NCI-H187 (cell line): ENCODE measurements at regions not wholly inside any gene's neighbourhood (a gene's known extent, or its start where the extent isn't known, plus 50 kb on each side); places are given as distances from the start of the nearest gene placed in this dataset.
A peak's percentile ranks its signal among the peaks of the same experiment; 100 is the strongest.
"Not testable (repeated sequence)": the region's sequence is repeated elsewhere in the genome, so short reads cannot be mapped to it uniquely, and the experiment has no call there.

Source experiments
- DNase-seq, 2 experiments: peaks; one replicate each; lab custom pipeline; 2025; lab: John Stamatoyannopoulos, UW

DNA sequence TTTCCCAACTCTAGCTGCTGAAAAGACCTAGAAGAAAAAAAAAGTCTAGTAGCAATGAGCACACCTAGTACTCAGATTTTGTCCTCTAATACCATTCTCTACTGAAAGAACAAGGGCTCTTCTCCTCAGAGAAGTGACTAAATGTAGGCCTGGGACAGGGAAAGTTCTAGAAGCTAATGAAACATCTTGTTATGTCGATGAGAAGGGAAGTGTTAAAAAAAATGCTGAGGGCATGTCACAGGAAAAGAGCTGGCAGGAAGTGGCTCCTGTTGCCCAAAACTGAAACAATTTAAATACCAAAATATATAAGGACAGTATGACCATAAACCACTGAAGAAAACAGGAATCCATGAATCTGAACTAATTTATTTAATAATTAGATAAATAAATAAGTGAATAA lies 581.4 kb upstream of the TBL1XR1 start:
- DNase-seq = no peak

DNA sequence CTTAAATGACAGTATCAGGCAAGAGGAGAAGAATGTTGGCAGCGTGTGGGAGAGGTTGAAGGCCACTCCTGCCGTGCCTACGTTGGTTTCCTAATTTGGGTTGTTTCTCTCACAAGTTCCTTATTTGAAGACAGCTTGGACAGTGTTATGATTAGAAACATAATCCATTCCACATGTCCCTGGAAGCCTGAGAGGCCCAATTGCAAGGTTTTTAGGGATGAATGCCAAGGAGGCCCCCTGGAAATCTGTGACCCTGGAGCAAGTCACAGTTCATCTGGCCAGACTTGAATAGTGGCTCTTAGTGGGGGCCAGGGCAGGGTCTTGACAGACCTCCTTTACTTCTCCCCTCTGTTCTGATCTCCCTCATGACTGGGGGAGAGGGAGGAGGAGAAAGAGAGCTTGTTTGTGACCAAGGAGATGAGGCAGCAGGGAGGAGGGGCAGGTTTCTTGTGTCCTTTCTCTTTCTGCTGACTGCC lies 584.4 kb upstream of the TBL1XR1 start:
- DNase-seq = no peak

DNA sequence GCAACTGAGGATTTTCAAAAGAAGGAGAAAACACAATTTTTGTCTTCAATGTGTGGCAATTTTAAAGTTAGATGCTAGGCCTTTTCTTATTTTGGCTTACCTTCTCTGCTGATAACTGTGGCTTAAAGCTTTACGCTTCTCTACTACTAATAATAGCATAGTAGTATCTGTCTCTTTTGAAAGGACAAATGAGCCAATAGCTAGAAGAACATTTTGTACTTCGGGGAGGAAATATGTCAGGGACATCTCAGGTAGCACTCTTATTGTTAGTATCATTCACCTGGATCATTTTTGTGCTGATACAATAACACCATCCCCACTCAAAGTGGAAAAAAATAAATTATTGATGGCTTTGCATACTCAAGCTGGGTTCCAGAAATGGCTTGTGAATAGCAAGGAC lies 586.1 kb upstream of the TBL1XR1 start:
- no peak for DNase-seq

DNA sequence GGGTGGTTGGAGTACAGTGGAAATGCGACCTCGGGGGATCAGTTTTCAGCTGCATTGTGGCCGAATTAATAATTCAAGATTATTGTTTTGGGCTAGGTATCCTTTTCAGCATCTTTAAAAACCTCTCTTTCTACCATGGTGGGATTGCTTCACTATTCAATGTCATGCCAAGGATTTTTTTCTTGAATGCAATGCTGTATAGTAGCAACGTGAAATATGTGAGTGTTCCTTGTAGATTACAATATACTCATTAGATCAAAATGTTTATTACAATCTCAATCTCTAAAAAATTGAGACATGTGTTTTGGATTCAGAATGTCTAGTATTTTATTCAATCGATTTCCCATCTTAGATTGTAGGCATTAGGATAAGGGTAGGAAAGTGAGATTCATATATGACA lies 586.5 kb upstream of the TBL1XR1 start:
- no peak for DNase-seq

DNA sequence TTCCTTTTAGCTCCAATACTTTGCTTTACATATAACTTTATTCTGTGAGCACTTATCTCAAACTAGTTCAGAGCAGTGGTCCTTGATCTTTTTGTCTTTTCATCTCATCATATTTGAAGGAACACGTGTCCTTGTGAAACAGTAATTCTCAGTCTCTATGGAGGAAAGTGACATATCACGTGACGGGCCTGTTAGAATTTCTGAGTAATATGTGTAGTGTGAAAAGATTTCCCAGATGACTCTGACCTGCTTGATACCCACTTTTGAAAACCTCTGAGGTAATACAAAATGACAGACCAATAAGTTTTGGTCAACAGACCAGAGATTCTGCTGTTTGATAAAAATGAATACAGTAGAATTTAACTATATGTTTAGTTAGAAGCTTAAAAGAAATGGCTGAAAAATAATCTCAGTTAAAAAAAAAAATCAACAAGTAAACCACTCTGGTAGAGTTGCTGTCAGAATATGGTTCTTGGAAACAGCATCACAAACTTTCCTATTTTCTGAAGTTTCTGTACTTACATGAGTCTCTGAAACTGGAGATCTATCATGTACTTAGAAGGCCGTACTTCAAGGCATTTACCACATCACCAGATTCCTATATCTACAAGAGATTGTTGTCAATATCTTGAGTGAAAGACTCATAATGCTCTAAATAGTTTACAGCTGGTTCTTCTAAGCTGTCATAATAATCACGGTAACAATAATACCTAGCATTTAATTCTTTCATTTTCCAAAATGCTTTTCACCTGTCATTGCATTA lies 590.2 kb upstream of the TBL1XR1 start:
- no peak for DNase-seq

DNA sequence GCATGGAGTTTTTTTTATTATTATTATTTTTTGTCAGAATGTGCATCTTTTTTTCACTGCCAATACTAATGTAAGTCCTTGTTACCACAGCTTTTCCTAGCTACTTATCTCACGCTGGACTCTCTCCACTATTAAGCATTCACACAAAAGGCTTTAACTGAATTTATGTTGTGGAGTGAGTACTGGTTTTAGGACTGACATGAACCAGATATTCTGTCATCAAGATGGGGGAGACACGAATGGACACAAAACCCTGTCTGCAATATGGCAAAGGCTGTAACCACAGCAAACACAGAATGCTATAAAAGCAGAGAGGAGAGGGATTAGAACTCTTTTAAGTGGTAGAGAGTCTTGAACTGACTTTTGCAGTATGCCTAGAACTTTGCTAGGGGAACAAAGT lies 592.2 kb upstream of the TBL1XR1 start:
- no peak for DNase-seq

DNA sequence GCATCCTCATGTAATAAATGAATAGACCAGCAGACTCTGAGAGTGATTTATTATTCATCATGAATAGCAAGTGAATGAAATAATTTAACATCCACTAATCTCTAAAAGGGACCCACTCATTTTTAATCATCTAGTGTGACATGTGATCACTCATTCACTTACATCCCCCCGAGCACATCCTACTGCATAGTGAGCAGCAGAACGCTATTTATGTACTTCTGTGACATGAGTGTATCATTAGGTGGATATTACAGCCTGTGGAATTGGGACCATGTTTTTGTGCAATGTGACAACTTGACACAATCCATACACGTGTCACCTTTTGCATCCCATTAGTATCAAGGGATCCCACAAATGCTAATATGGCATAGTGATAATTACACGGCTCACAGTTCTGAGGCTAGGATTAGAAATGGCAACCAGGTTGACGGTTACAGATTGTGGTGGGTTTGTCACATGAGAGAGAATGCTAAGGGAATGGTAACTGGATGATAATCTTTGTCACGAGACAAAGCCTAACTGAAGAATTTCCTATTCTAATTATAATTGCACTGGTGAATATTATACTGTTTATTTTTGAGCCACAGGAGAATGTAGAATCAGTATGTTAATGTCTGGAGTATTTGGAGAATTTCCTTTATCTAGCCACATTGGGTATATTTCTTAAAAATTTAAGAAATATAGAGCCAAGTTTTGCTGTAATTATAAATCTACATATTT lies 595.2 kb upstream of the TBL1XR1 start:
- DNase-seq = no peak

DNA sequence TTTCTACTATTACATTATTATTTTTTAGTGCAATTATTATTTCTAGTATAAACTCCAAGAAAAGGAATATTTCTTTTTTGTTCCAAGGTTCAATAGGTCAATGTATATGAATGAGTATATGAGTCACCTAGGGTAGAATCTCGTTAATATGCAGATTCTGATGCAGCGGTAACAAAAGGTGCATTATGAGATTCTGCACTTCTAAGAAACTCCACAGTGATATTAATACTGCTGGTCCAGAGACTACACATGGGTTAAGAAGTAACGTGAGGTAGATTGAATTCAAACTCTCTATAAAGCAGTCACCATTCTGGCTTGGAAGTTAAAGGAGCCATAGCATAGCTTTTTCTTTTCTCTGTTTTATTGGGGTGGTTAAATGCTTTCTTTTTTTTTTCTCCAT lies 596.2 kb upstream of the TBL1XR1 start:
- no peak for DNase-seq

DNA sequence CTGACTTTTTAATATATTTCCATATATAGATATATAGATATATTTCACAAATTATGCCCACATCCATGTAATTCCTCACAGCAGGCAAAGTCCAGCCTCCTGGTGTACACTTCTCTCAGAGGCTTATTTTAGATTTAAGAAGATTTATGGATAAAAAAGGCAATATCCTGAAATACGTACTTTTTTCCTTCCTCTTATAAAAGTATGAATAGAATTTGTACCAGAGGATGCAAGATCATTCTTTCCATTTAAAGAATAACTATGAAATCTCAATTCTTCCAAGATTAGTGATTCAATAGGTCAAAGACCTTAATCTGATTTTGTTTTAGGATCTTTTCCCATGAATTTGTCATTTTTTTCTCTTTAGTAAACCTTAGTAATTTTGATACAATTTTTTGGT lies 597.9 kb upstream of the TBL1XR1 start:
- no peak for DNase-seq

DNA sequence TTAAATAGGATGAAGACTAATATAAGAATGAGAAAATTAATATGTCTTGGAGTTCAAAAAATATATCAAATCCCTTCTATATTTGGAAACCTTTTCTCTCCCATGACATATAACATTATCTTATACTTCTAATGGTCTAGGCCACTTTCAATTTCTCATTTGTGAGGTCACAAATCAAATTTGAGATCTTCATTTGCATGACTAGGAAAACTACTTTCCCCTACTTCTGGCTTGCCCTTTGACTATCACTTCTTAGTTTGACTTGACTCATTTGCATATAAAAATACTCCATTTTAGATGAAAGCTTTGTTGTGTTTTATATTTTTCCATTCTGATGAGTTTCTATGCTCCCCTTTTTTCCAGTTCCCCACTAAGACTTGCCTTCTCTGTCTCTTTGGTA lies 598.6 kb upstream of the TBL1XR1 start:
- DNase-seq = no peak

DNA sequence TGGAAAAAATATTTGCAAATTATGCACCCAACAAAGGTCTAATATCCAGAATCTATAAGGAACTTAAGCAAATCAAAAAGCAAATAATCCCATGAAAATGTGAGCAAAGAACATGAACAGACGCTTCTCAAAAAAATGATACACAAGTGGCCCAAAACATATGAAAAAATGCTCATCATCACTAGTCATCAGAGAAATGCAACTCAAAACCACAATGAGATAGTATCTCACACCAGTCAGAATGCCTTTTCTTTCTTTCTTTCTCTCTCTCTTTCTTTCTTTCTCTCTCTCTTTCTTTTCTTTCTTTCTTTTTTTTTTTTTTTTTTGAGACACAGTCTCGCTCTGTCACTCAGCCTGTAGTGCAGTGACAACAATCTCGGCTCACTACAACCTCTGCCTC lies 602.9 kb upstream of the TBL1XR1 start:
- DNase-seq = not testable (repeated sequence)

DNA sequence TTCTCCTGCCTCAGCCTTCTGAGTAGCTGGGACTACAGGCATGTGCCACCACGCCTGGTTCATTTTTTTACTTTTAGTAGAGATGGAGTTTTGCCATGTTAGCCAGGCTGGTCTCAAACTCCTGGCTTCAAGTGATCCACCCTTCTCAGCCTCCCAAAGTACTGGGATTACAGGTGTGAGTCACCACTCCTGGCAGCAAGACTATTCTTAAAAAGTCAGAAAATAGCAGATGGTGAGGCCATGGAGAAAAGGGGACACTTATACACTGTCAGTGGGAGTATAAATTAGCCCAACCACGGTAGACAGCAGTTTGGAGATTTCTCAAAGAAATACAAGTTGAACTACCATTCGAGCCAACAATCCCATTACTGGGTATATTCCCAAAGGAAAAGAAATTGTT lies 603.3 kb upstream of the TBL1XR1 start:
- no peak for DNase-seq

DNA sequence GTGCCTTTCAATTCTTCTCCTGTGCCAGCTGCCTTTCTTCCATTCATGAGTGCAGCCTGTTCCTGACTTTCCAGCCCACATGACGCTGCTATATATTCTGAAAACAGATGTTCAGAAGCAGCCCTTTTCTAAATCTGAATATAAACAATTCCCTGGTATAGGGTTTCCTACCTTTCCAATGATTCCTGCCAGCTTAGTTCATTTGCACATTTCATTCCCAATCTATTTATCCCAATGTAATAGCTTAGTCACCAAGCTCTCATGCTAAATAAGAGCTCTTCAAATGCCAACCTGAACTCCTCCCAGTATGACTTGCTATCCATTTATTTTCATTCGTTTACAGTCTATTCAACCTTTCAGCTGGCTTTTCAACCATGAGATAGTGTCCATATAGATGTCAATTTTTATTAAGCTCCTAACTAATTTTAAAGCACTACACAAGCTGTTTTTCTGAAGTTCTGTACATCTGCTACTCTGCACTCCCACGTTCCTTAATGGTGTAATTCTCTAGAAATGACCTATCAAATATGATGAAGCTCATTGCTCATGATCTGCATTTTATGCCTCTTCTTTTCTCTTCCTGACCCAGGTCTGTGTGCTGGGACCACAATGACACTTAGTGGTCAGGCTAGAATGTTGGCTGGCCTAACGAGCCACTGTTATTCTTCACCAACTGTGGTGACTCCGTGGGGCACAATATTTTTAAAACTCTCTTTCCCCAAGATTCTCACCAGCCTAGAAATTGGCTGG lies 605.0 kb upstream of the TBL1XR1 start:
- peak in 1 of 2 experiments; percentile 55 for DNase-seq

DNA sequence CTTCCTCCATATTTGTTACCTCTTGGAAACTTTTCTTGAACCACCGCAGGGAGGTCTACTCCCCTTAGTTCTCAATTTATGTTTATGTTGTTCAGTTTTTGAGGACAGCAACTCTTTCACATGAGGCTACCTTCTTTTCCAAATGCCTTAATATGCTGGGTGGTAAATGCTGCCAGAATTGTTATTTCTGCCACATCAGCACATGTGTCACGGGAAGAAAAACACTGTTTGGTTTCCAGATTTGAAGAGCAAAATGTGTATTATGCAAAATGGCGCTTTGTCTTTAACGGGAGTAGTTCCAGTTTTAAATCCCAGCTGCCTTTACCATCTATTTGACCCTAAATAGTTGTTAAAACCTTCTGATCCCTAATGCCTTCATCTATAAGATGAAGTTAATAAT lies 606.2 kb upstream of the TBL1XR1 start:
- no peak for DNase-seq

DNA sequence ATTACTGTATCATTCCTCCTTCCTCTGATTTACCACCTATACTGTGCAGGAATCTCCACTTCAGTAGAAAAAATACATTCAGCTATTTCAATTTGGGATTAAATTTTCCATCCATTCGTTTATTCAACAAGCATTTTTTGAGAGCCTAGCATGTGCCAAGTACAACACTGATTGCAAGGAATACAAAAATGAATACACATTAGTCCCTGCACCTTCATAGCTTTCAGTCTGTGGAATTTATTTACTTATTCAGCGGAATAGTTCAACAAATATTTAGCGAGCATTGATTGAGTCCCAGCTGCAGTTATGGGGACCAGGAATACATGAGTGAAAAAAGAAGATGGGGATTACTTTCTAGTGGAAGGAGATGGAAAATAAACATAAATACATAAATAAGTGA lies 606.8 kb upstream of the TBL1XR1 start:
- DNase-seq = no peak

DNA sequence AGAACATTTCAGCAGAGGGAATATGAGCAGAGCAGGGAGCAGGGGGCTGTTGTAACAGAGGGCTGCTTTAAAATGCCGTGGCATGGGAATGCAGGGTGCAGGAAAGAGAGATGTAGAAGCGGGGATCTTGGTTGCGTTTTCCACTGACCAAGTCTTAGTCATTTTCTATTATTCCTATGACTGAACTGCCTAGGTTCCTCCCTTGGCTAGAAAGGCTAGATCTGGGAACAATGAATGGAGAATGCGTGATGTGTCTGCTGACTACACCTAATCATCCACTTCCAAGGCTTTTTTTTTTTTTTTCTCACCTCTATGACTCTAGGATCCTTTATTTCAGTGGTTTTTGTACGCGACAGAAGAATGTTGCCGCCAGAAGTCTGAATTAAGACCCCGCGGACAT lies 607.4 kb upstream of the TBL1XR1 start:
- no peak for DNase-seq

DNA sequence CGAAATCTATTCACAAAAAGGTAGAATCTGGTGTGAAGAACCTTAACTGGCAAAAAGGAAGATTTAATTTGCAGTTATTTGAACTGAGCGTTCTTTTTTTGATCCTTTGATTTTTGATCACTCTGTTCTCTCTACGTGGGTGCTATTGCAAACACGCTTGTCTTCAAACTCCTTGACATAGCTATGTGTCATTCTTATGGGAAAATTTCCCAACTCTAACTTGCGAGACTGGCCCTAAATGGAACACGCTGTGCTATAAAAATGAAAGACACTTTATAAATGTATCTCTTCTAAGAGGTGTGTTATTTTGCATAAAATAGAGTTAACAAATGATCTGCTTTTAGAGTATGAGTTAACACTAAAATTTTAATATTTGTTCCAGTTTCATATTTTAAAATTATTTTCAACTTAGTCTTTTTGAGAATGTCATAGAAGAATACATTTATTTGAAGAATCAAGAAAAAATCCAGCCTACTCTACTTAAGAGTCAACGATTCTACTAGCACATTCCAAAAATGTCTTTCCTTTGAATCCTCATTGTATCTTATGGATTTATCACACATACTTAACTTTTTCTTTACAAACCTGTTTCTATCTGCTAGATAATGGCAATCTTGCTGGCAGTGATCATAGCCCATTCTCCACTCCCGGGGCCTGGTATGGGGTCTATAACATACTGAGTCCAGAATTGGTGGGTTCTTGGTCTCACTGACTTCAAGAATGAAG lies 610.0 kb upstream of the TBL1XR1 start:
- no peak for DNase-seq

DNA sequence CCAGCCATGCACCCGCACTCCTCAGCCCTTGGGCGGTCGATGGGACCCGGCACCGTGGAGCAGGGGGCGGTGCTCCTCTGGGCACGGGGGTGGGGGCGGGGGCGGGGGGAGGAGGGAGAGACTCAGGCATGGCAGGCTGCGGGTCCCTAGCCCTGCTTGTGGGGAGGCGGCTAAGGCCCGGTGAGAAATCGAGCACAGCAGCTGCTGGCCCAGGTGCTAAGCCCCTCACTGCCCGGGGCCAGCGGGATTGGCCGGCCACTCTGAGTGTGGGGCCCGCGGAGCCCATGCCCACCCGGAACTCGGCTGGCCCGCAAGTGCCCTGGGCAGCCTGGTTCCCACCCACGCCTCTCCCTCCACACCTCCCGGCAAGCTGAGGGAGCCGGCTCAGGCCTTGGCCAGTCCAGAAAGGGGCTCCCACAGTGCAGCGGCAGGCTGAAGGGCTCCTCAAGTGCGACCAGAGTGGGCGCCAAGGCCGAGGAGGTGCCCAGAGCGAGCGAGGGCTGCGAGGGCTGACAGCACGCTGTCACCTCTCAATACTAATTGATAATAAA lies 611.7 kb upstream of the TBL1XR1 start:
- not testable (repeated sequence) for DNase-seq

DNA sequence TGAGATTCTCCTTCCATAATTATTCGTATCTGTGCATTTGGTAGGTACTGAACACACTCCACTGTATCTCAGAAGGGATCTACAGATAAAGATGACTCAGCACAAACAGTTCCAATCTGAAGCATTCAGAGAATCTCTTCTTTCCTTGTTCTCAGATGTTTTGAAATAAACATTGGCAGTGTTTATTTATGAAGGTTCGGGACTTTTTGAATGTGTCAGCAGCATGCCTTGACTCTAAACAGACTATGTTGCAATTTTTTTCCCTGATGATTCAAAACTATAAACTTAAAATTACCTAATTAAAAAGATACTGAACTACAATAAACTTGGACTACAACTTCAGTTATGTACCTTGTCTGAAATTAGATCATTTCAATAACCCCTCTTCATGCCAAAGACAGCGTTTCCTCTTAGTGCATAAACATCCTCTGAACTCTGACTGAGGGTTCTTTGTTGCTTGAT lies 612.9 kb upstream of the TBL1XR1 start:
- no peak for DNase-seq

DNA sequence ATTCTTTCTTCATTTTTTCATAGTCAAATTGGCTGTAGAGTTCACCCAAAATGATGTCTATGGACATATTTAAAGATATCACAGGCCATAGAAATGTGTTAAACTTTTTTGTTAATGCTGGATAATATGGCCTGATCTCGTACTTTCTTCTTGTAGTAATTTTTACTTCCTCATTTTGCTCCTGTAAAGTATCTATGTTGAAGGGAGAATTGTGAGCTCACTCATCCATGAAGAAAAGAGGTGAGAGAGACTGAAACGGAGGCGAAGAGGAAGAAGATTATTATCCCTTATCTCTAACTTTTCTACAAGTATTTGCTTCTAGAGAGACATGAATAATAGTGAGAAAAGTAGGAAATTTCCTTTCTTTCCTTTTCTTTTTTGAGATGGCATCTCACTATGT lies 613.8 kb upstream of the TBL1XR1 start:
- no peak for DNase-seq

DNA sequence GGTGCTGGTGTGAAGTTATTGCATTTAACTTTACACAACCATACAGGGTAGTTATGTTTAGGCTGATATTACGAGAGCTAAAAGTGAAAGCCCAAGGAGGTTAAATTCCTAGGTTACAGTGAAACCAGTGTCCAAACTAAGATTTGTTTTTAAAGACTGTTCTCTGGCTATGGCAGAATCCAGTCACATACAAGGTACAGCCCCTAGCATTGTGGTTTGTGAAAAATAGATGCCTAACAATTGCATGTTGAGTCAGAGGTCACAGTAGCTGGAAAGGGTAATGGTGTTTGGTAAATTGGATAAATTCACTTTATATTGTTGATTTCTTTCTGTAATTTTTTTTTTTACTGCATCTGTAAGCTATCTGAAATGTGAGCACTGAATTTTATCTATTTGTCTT lies 614.6 kb upstream of the TBL1XR1 start:
- DNase-seq = no peak

DNA sequence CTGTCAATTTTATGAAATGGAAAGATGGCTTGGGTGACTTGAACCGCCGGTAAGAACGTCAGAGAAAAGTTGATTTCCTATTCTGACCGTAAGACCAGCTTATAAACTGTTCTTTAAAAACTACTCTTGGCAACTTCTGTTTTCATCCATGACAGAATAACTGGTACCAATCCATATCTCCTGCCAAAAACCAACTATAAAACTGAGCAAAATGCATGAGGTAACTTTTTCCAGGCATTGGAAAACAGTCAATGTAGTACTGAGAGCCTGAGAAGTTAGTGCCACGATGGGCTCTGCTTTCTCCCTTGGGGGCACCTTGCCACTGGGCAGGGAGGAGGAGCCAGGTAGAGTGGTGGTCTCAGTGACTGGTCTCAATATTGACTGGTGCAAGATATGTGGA lies 615.2 kb upstream of the TBL1XR1 start:
- DNase-seq = no peak
